IMR-90 (cell line): ENCODE measurements at regions not wholly inside any gene's neighbourhood (a gene's known extent, or its start where the extent isn't known, plus 50 kb on each side); places are given as distances from the start of the nearest gene placed in this dataset.

Source experiments
- CEBPB ChIP-seq: IDR thresholded peaks from 2 replicates; pipeline ENCODE4 v1.6.1; 2012; ENCODE audit warnings: low read depth, low read length, improper control_type of control experiment
- CHD1 ChIP-seq: IDR thresholded peaks from 2 replicates; pipeline ENCODE4 v1.6.1; 2012; ENCODE audit warnings: low read depth, low read length, improper control_type of control experiment
- CTCF ChIP-seq: conservative IDR thresholded peaks from 2 replicates; pipeline ENCODE4 v1.5.1; 2012; ENCODE audit warnings: mild to moderate bottlenecking, low read depth, low read length, improper control_type of control experiment
- FOS ChIP-seq: fragments of 150-350 bp; IDR thresholded peaks from 2 replicates; pipeline ENCODE4 v1.6.1; 2016; ENCODE audit warnings: low read depth, low read length
- POLR2A ChIP-seq: IDR thresholded peaks from 2 replicates; pipeline ENCODE4 v1.6.1; 2012; ENCODE audit warnings: mild to moderate bottlenecking, low read depth, low read length
- RAD21 ChIP-seq: IDR thresholded peaks from 2 replicates; pipeline ENCODE4 v1.6.1; 2012; ENCODE audit warnings: low read length, improper control_type of control experiment
- RFX5 ChIP-seq: IDR thresholded peaks from 2 replicates; pipeline ENCODE4 v1.8.0; 2012; ENCODE audit warnings: low read depth, mild to moderate bottlenecking, low read length, moderate library complexity
- SMC3 ChIP-seq: fragments of 150-350 bp; IDR thresholded peaks from 2 replicates; pipeline ENCODE4 v1.6.1; 2016; ENCODE audit warnings: low read depth, mild to moderate bottlenecking, antibody characterized with exemption, low read length, moderate library complexity

- TF ChIP-seq POLR2A = no peak
- TF ChIP-seq CTCF = no peak
- TF ChIP-seq SMC3 = no peak
- no peak for TF ChIP-seq CEBPB
- TF ChIP-seq CHD1 = no peak
- no peak for TF ChIP-seq FOS
- TF ChIP-seq RFX5 = no peak
- no peak for TF ChIP-seq RAD21
Observed at GRCh38 chr12:76631741-76632140, 72.2 kb upstream of the OSBPL8 start.
